ENCODE measurements at regions not wholly inside any gene's neighbourhood (a gene's known extent, or its start where the extent isn't known, plus 50 kb on each side); places are given as distances from the start of the nearest gene placed in this dataset.

- no peaks in the 10 kb centered on the region for H3K9me2 ChIP-seq (ENCODE audit: insufficient read depth, low read length)
- H3K27me3 ChIP-seq (ENCODE audit: insufficient read depth, low read depth, low read length), result no peaks in the 10 kb centered on the region
- no peak for TF ChIP-seq POLR2AphosphoS5 (IDR thresholded peaks at IDR 0.05)
- TF ChIP-seq RAD21 (conservative IDR thresholded peaks at IDR 0.05), result no peak
- no peak for TF ChIP-seq SMC3 (conservative IDR thresholded peaks at IDR 0.05; ENCODE audit: poor library complexity)
- TF ChIP-seq REST (IDR thresholded peaks at IDR 0.05; ENCODE audit: borderline replicate concordance), result no peak
- no peak for TF ChIP-seq TAF1 (IDR thresholded peaks at IDR 0.05; ENCODE audit: low read depth)
- TF ChIP-seq MXI1 (conservative IDR thresholded peaks at IDR 0.05; ENCODE audit: poor library complexity, severe bottlenecking), result no peak
- TF ChIP-seq EP300 (conservative IDR thresholded peaks at IDR 0.05; ENCODE audit: poor library complexity, severe bottlenecking), result no peak
- TF ChIP-seq EZH2 (IDR thresholded peaks at IDR 0.05; ENCODE audit: borderline replicate concordance, insufficient read depth, low read length, poor library complexity, severe bottlenecking), result no peak
- TF ChIP-seq, protein P1, sequence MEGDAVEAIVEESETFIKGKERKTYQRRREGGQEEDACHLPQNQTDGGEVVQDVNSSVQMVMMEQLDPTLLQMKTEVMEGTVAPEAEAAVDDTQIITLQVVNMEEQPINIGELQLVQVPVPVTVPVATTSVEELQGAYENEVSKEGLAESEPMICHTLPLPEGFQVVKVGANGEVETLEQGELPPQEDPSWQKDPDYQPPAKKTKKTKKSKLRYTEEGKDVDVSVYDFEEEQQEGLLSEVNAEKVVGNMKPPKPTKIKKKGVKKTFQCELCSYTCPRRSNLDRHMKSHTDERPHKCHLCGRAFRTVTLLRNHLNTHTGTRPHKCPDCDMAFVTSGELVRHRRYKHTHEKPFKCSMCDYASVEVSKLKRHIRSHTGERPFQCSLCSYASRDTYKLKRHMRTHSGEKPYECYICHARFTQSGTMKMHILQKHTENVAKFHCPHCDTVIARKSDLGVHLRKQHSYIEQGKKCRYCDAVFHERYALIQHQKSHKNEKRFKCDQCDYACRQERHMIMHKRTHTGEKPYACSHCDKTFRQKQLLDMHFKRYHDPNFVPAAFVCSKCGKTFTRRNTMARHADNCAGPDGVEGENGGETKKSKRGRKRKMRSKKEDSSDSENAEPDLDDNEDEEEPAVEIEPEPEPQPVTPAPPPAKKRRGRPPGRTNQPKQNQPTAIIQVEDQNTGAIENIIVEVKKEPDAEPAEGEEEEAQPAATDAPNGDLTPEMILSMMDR (IDR thresholded peaks at IDR 0.05; ENCODE audit: poor library complexity, severe bottlenecking), result no peak
- H3K36me3 ChIP-seq (ENCODE audit: insufficient read depth, low read length), result no peaks in the 10 kb centered on the region
- no peak overlapping the region for H3K4me2 ChIP-seq (ENCODE audit: low read length)
- no peaks in the 10 kb centered on the region for H3K9me3 ChIP-seq (ENCODE audit: low read length)
- no peak overlapping the region for H3K9ac ChIP-seq (ENCODE audit: low read length)
- H2AFZ ChIP-seq (ENCODE audit: low read depth, low read length), result no peak overlapping the region
- H3F3A ChIP-seq (ENCODE audit: insufficient read depth, low read length, poor library complexity, severe bottlenecking), result no peaks in the 10 kb centered on the region
- no peak overlapping the region for H3K27ac ChIP-seq (ENCODE audit: low read length)
- no peak overlapping the region for H3K4me3 ChIP-seq (ENCODE audit: low read length)
- H3K79me2 ChIP-seq (replicated peaks; ENCODE audit: insufficient read depth, low read length), result no peaks in the 10 kb centered on the region
- no peaks in the 10 kb centered on the region for H4K20me1 ChIP-seq (ENCODE audit: insufficient read depth)
Measured at GRCh38 chr5:171593401-171593800, 174.0 kb downstream of the FGF18 start.

DNA sequence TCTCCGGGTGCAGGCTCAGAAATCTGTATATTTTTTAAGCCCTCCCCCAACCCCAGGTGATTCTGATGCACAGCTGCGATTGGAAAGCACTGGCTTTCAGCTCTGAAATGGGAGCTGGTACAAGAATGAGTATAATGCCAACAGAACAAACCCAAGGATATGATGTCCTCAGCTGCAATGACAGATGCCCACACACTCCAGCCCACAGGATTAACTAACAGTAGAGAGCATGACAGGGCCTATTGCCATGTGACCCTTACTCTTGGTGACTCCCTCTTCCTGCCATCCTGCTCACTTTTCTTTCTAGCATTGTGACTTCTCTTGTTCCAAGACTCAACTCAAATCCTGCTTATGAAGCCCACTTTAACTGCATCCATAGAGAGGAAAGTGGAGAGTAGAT, 174.5 kb downstream of the FGF18 start:
- no peaks in the 10 kb centered on the region for H3K27me3 ChIP-seq (ENCODE audit: insufficient read depth, low read depth, low read length)
- no peaks in the 10 kb centered on the region for H3F3A ChIP-seq (ENCODE audit: insufficient read depth, low read length, poor library complexity, severe bottlenecking)
- TF ChIP-seq TAF1 (IDR thresholded peaks at IDR 0.05; ENCODE audit: low read depth) (no peak), MXI1 (conservative IDR thresholded peaks at IDR 0.05; ENCODE audit: poor library complexity, severe bottlenecking) (no peak), EZH2 (IDR thresholded peaks at IDR 0.05; ENCODE audit: borderline replicate concordance, insufficient read depth, low read length, poor library complexity, severe bottlenecking) (no peak), REST (IDR thresholded peaks at IDR 0.05; ENCODE audit: borderline replicate concordance) (no peak), EP300 (conservative IDR thresholded peaks at IDR 0.05; ENCODE audit: poor library complexity, severe bottlenecking) (no peak), SMC3 (conservative IDR thresholded peaks at IDR 0.05; ENCODE audit: poor library complexity) (no peak), POLR2AphosphoS5 (IDR thresholded peaks at IDR 0.05) (no peak), RAD21 (conservative IDR thresholded peaks at IDR 0.05) (no peak)
- TF ChIP-seq, protein P1 (IDR thresholded peaks at IDR 0.05; ENCODE audit: poor library complexity, severe bottlenecking), result no peak
- no peaks in the 10 kb centered on the region for H3K9me3 ChIP-seq (ENCODE audit: low read length)
- no peak overlapping the region for H2AFZ ChIP-seq (ENCODE audit: low read depth, low read length)
- H3K9ac ChIP-seq (ENCODE audit: low read length), result no peak overlapping the region
- H4K20me1 ChIP-seq (ENCODE audit: insufficient read depth), result no peaks in the 10 kb centered on the region
- H3K4me3 ChIP-seq (ENCODE audit: low read length), result no peak overlapping the region
- H3K4me2 ChIP-seq (ENCODE audit: low read length), result no peak overlapping the region
- H3K9me2 ChIP-seq (ENCODE audit: insufficient read depth, low read length), result no peaks in the 10 kb centered on the region
- H3K27ac ChIP-seq (ENCODE audit: low read length), result no peak overlapping the region
- H3K36me3 ChIP-seq (ENCODE audit: insufficient read depth, low read length), result no peaks in the 10 kb centered on the region
- no peaks in the 10 kb centered on the region for H3K79me2 ChIP-seq (replicated peaks; ENCODE audit: insufficient read depth, low read length)

Data from neural cell (in vitro differentiated cells).